ENCODE measurements at regions not wholly inside any gene's neighbourhood (a gene's known extent, or its start where the extent isn't known, plus 50 kb on each side); places are given as distances from the start of the nearest gene placed in this dataset.

GRCh38 chr11:109338131-109338530 is 83.9 kb upstream of the C11orf87 start:
- intact Hi-C loops (cut with DNase I; ENCODE audit: low total_unique reads), result no loop called here
- no peak for DNase-seq
- H3K36me3 ChIP-seq, result no peaks in the 10 kb centered on the region
- in situ Hi-C loops (cut with MboI; ENCODE audit: low pct_ligation_motif_present in 1 of 4, low pct_unique_long_range_greater_than_20kb in 1 of 4, low sequenced_read_pairs in 3 of 4), result no loop called here
- TF ChIP-seq EP300 (IDR thresholded peaks at IDR 0.05; ENCODE audit: low read depth) (no peak), POLR2A (IDR thresholded peaks at IDR 0.05) (no peak), CTCF (IDR thresholded peaks at IDR 0.05) (no peak), POLR2AphosphoS5 (IDR thresholded peaks at IDR 0.05) (no peak)
- H3K4me3 ChIP-seq, result no peak overlapping the region
- no peak overlapping the region for H3K27ac ChIP-seq
- H3K27me3 ChIP-seq, result no peaks in the 10 kb centered on the region
- WGBS, 2 donors (ENCODE audit: low coverage in 1 of 2), result 90% methylated on average over 1 of the region's 1 CpG; no CpG with 5 or more reads in 1 of the 2 donors
- H3K4me1 ChIP-seq, result no peaks in the 10 kb centered on the region
- H3K9me3 ChIP-seq, result no peaks in the 10 kb centered on the region

- 54 to 63% methylated on average over 1 to 2 of the region's 2 CpGs for WGBS, 2 donors (ENCODE audit: low coverage in 1 of 2)
- TF ChIP-seq POLR2A (IDR thresholded peaks at IDR 0.05), result no peak
- TF ChIP-seq POLR2AphosphoS5 (IDR thresholded peaks at IDR 0.05), result no peak
- no peak for TF ChIP-seq CTCF (IDR thresholded peaks at IDR 0.05)
- TF ChIP-seq EP300 (IDR thresholded peaks at IDR 0.05; ENCODE audit: low read depth), result no peak
- intact Hi-C loops (cut with DNase I; ENCODE audit: low total_unique reads) (no loop called here), in situ Hi-C loops (cut with MboI; ENCODE audit: low pct_ligation_motif_present in 1 of 4, low pct_unique_long_range_greater_than_20kb in 1 of 4, low sequenced_read_pairs in 3 of 4) (no loop called here)
- Histone ChIP-seq H3K4me3 (no peak overlapping the region), H3K27ac (no peak overlapping the region), H3K4me1 (no peaks in the 10 kb centered on the region), H3K36me3 (no peaks in the 10 kb centered on the region), H3K9me3 (no peaks in the 10 kb centered on the region), H3K27me3 (no peaks in the 10 kb centered on the region)
- DNase-seq, result no peak
These were observed 79.7 kb upstream of the C11orf87 start for GRCh38 chr11:109342261-109342660.

- in situ Hi-C loops (cut with MboI; ENCODE audit: low pct_ligation_motif_present in 1 of 4, low pct_unique_long_range_greater_than_20kb in 1 of 4, low sequenced_read_pairs in 3 of 4) (no loop called here), intact Hi-C loops (cut with DNase I; ENCODE audit: low total_unique reads) (no loop called here)
- no peak overlapping the region for H3K4me3 ChIP-seq
- WGBS, 2 donors (ENCODE audit: low coverage in 1 of 2), result 44 to 48% methylated on average over 3 of the region's 3 CpGs
- no peaks in the 10 kb centered on the region for H3K36me3 ChIP-seq
- no peak for DNase-seq
- H3K4me1 ChIP-seq, result no peaks in the 10 kb centered on the region
- H3K9me3 ChIP-seq, result no peaks in the 10 kb centered on the region
- H3K27ac ChIP-seq, result no peak overlapping the region
- no peak for TF ChIP-seq POLR2AphosphoS5 (IDR thresholded peaks at IDR 0.05)
- TF ChIP-seq CTCF (IDR thresholded peaks at IDR 0.05), result no peak
- no peak for TF ChIP-seq EP300 (IDR thresholded peaks at IDR 0.05; ENCODE audit: low read depth)
- no peak for TF ChIP-seq POLR2A (IDR thresholded peaks at IDR 0.05)
- H3K27me3 ChIP-seq, result no peaks in the 10 kb centered on the region
These were observed 78.7 kb upstream of the C11orf87 start for GRCh38 chr11:109343242-109343641.

- no peak overlapping the region for H3K27ac ChIP-seq
- no peak for DNase-seq
- no peaks in the 10 kb centered on the region for H3K9me3 ChIP-seq
- 64 to 77% methylated on average over 2 of the region's 2 CpGs for WGBS, 2 donors (ENCODE audit: low coverage in 1 of 2)
- TF ChIP-seq CTCF (IDR thresholded peaks at IDR 0.05), result no peak
- TF ChIP-seq EP300 (IDR thresholded peaks at IDR 0.05; ENCODE audit: low read depth), result no peak
- TF ChIP-seq POLR2AphosphoS5 (IDR thresholded peaks at IDR 0.05), result no peak
- TF ChIP-seq POLR2A (IDR thresholded peaks at IDR 0.05), result no peak
- H3K36me3 ChIP-seq, result no peaks in the 10 kb centered on the region
- no peaks in the 10 kb centered on the region for H3K27me3 ChIP-seq
- no peaks in the 10 kb centered on the region for H3K4me1 ChIP-seq
- H3K4me3 ChIP-seq, result no peak overlapping the region
- in situ Hi-C loops (cut with MboI; ENCODE audit: low pct_ligation_motif_present in 1 of 4, low pct_unique_long_range_greater_than_20kb in 1 of 4, low sequenced_read_pairs in 3 of 4), result no loop called here
- intact Hi-C loops (cut with DNase I; ENCODE audit: low total_unique reads), result no loop called here
These were observed 74.7 kb upstream of the C11orf87 start for GRCh38 chr11:109347304-109347703.

Measured in transverse colon (tissue), 4 donors.